ENCODE measurements at regions not wholly inside any gene's neighbourhood (a gene's known extent, or its start where the extent isn't known, plus 50 kb on each side); places are given as distances from the start of the nearest gene placed in this dataset.

- TF ChIP-seq, protein P1, sequence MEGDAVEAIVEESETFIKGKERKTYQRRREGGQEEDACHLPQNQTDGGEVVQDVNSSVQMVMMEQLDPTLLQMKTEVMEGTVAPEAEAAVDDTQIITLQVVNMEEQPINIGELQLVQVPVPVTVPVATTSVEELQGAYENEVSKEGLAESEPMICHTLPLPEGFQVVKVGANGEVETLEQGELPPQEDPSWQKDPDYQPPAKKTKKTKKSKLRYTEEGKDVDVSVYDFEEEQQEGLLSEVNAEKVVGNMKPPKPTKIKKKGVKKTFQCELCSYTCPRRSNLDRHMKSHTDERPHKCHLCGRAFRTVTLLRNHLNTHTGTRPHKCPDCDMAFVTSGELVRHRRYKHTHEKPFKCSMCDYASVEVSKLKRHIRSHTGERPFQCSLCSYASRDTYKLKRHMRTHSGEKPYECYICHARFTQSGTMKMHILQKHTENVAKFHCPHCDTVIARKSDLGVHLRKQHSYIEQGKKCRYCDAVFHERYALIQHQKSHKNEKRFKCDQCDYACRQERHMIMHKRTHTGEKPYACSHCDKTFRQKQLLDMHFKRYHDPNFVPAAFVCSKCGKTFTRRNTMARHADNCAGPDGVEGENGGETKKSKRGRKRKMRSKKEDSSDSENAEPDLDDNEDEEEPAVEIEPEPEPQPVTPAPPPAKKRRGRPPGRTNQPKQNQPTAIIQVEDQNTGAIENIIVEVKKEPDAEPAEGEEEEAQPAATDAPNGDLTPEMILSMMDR (IDR thresholded peaks at IDR 0.05), result no peak
- no peak for TF ChIP-seq POLR2A (IDR thresholded peaks at IDR 0.05)
Measured at GRCh38 chrX:572538-573124, 58.0 kb upstream of the SHOX start.

Measured in esophagus squamous epithelium (tissue), 4 donors.